ENCODE measurements at regions not wholly inside any gene's neighbourhood (a gene's known extent, or its start where the extent isn't known, plus 50 kb on each side); places are given as distances from the start of the nearest gene placed in this dataset.

DNA sequence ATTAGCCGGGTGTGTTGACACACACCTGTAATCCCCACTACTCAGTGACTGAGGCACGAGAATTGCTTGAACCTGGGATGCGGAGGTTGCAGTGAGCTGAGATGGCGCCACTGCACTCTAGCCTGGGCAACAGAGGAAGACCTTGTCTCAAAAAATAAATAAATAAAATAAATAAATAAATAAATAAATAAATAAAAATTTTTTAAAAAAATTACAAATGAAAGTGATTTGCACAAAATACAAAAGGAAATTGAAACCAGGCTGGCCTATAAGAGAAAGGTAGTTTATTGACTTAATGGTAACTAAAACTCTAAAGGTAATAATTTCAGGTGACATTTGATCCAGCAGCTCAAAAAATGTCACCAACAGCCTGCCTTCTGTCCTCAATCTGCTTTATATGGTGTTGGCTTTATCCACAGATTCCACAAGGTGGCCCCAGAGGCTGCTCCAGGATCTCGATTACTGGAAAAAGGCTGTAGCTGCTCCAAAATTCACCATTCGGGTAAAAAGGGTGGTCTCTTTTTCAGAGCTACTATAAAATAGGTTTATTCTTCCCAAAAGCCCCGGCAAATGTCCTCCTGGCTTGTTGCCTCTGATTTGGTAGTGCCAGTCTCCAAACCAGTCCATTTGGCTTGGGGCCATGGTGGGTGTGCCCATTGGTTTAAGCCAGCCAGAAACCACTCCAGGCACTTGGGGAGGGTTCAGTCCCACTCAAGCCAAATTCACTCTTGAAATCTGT lies 61.4 kb upstream of the TRIM2 start:
- no peaks in the 10 kb centered on the region for H3K9me2 ChIP-seq (ENCODE audit: insufficient read depth)
- no peaks in the 10 kb centered on the region for H4K20me1 ChIP-seq (ENCODE audit: insufficient read depth)
- H3K4me1 ChIP-seq (replicated peaks; ENCODE audit: insufficient read depth) = peaks cover 31% of the 10 kb centered on the region
- TF ChIP-seq CTCF (conservative IDR thresholded peaks at IDR 0.05) = peak; percentile 82
- no peak for TF ChIP-seq EZH2 (IDR thresholded peaks at IDR 0.05; ENCODE audit: low read depth)
- peak overlapping the region; percentile 62 for H3K4me2 ChIP-seq
- intact Hi-C loops (cut with micrococcal nuclease; ENCODE audit: unreplicated experiment) = loop anchor here (1.0 to 5.0 kb wide), 8 partner anchors 64 to 499 kb away; no protein-coding TSS in a partner anchor
- peaks cover 19% of the 10 kb centered on the region for H3F3A ChIP-seq (ENCODE audit: insufficient read depth, low read depth)
- no peak overlapping the region for H2AFZ ChIP-seq
- no peaks in the 10 kb centered on the region for H3K79me2 ChIP-seq (ENCODE audit: low read depth)
- H3K9me3 ChIP-seq (ENCODE audit: insufficient read depth, low read depth) = no peaks in the 10 kb centered on the region
- ChIA-PET CTCF (interaction anchor here (0.5 to 1.1 kb wide), 10 partner anchors 16 to 607 kb away, joined by 3 to 11 read pairs (median 4); partner anchors contain the start of genes FBXW7 and TRIM2), POLR2A (ENCODE audit: unreplicated experiment) (interaction anchor here (0.6 to 0.7 kb wide), 2 partner anchors 170 to 196 kb away, joined by 4 to 6 read pairs; no protein-coding TSS in a partner anchor)
- no TSS peak for BruUV-seq (replicated peaks)
- H3K36me3 ChIP-seq (ENCODE audit: low read depth) = no peaks in the 10 kb centered on the region
- H3K27me3 ChIP-seq (ENCODE audit: insufficient read depth, low read depth) = no peaks in the 10 kb centered on the region
- peak overlapping the region; percentile 29; the same call in 1 of the 2 replicates for H3K4me3 ChIP-seq
- DNase-seq = peak; percentile 52 to 62
- H3K27ac ChIP-seq = peak overlapping the region; percentile 82

- Histone ChIP-seq H3K9me2 (ENCODE audit: insufficient read depth) (no peaks in the 10 kb centered on the region), H3K79me2 (ENCODE audit: low read depth) (no peaks in the 10 kb centered on the region), H2AFZ (peak overlapping the region; percentile 5; the same call in 1 of the 2 replicates), H4K20me1 (ENCODE audit: insufficient read depth) (no peaks in the 10 kb centered on the region), H3K4me1 (replicated peaks; ENCODE audit: insufficient read depth) (peaks cover 31% of the 10 kb centered on the region), H3K4me3 (peak overlapping the region; percentile 29), H3K27ac (peak overlapping the region; percentile 82), H3K36me3 (ENCODE audit: low read depth) (no peaks in the 10 kb centered on the region), H3K4me2 (peak overlapping the region; percentile 62), H3K27me3 (ENCODE audit: insufficient read depth, low read depth) (no peaks in the 10 kb centered on the region), H3K9me3 (ENCODE audit: insufficient read depth, low read depth) (no peaks in the 10 kb centered on the region), H3F3A (ENCODE audit: insufficient read depth, low read depth) (peaks cover 19% of the 10 kb centered on the region)
- peak; percentile 67 to 68 for DNase-seq
- no peak for TF ChIP-seq EZH2 (IDR thresholded peaks at IDR 0.05; ENCODE audit: low read depth)
- no peak for TF ChIP-seq CTCF (conservative IDR thresholded peaks at IDR 0.05)
- ChIA-PET CTCF (interaction anchor here (0.5 to 1.1 kb wide), 7 partner anchors 49 to 281 kb away, joined by 3 to 11 read pairs (median 4); partner anchors contain the start of gene TRIM2), POLR2A (ENCODE audit: unreplicated experiment) (no interaction called here)
- intact Hi-C loops (cut with micrococcal nuclease; ENCODE audit: unreplicated experiment) = loop anchor here (1.0 to 5.0 kb wide), 8 partner anchors 64 to 499 kb away; no protein-coding TSS in a partner anchor
- no TSS peak for BruUV-seq (replicated peaks)
Observed at GRCh38 chr4:153143527-153144348, 60.5 kb upstream of the TRIM2 start.

GRCh38 chr4:153146031-153146430 lies 58.2 kb upstream of the TRIM2 start:
- H3K9me3 ChIP-seq (ENCODE audit: insufficient read depth, low read depth) = no peaks in the 10 kb centered on the region
- H3K27me3 ChIP-seq (ENCODE audit: insufficient read depth, low read depth) = no peaks in the 10 kb centered on the region
- no peaks in the 10 kb centered on the region for H3K79me2 ChIP-seq (ENCODE audit: low read depth)
- ChIA-PET POLR2A (ENCODE audit: unreplicated experiment) (interaction anchor here (0.6 to 0.7 kb wide), 3 partner anchors 78 to 366 kb away, joined by 3 to 6 read pairs (median 3); no protein-coding TSS in a partner anchor), CTCF (no interaction called here)
- H3K4me2 ChIP-seq = no peak overlapping the region
- H4K20me1 ChIP-seq (ENCODE audit: insufficient read depth) = no peaks in the 10 kb centered on the region
- no peaks in the 10 kb centered on the region for H3K36me3 ChIP-seq (ENCODE audit: low read depth)
- peak in 1 of 2 experiments; percentile 78 for DNase-seq
- intact Hi-C loops (cut with micrococcal nuclease; ENCODE audit: unreplicated experiment) = no loop called here
- TF ChIP-seq CTCF (conservative IDR thresholded peaks at IDR 0.05) (no peak), EZH2 (IDR thresholded peaks at IDR 0.05; ENCODE audit: low read depth) (no peak)
- no peak overlapping the region for H3K27ac ChIP-seq
- no peaks in the 10 kb centered on the region for H3K9me2 ChIP-seq (ENCODE audit: insufficient read depth)
- H2AFZ ChIP-seq = no peak overlapping the region
- no TSS peak for BruUV-seq (replicated peaks)
- H3F3A ChIP-seq (ENCODE audit: insufficient read depth, low read depth) = peaks cover 19% of the 10 kb centered on the region
- H3K4me1 ChIP-seq (replicated peaks; ENCODE audit: insufficient read depth) = peaks cover 31% of the 10 kb centered on the region
- H3K4me3 ChIP-seq = no peak overlapping the region

All from PC-9 (cell line).